ENCODE measurements at regions not wholly inside any gene's neighbourhood (a gene's known extent, or its start where the extent isn't known, plus 50 kb on each side); places are given as distances from the start of the nearest gene placed in this dataset.

GRCh38 chr9:7930613-7931012, 131.0 kb upstream of the DMAC1 start:
- DNase-seq (ENCODE audit: extremely low read depth, low read depth): no peak
- no peak overlapping the region for H3K4me3 ChIP-seq (replicated peaks; ENCODE audit: low read depth, low read length)
- TF ChIP-seq CTCF (IDR thresholded peaks at IDR 0.05; ENCODE audit: low read depth, low read length, missing control alignments): no peak

GRCh38 chr9:7921545-7922197, 122.1 kb upstream of the DMAC1 start:
- H3K4me3 ChIP-seq (replicated peaks; ENCODE audit: low read depth, low read length): no peak overlapping the region
- no peak for DNase-seq (ENCODE audit: extremely low read depth, low read depth)
- TF ChIP-seq CTCF (IDR thresholded peaks at IDR 0.05; ENCODE audit: low read depth, low read length, missing control alignments): no peak

- no peak for DNase-seq (ENCODE audit: extremely low read depth, low read depth)
- no peak for TF ChIP-seq CTCF (IDR thresholded peaks at IDR 0.05; ENCODE audit: low read depth, low read length, missing control alignments)
These were observed 112.5 kb upstream of the DMAC1 start for GRCh38 chr9:7912037-7912535.

GRCh38 chr9:7910426-7911020, 110.9 kb upstream of the DMAC1 start:
- no peak for TF ChIP-seq CTCF (IDR thresholded peaks at IDR 0.05; ENCODE audit: low read depth, low read length, missing control alignments)
- no peak overlapping the region for H3K4me3 ChIP-seq (replicated peaks; ENCODE audit: low read depth, low read length)
- no peak for DNase-seq (ENCODE audit: extremely low read depth, low read depth)

More at GRCh38 chr9:7912037-7912535, 112.5 kb upstream of the DMAC1 start:
- H3K4me3 ChIP-seq (replicated peaks; ENCODE audit: low read depth, low read length): no peak overlapping the region

GRCh38 chr9:7909537-7909936, 110.0 kb upstream of the DMAC1 start:
- no peak for DNase-seq (ENCODE audit: extremely low read depth, low read depth)
- TF ChIP-seq CTCF (IDR thresholded peaks at IDR 0.05; ENCODE audit: low read depth, low read length, missing control alignments): no peak
- H3K4me3 ChIP-seq (replicated peaks; ENCODE audit: low read depth, low read length): no peak overlapping the region

- TF ChIP-seq CTCF (IDR thresholded peaks at IDR 0.05; ENCODE audit: low read depth, low read length, missing control alignments): no peak
- no peak overlapping the region for H3K4me3 ChIP-seq (replicated peaks; ENCODE audit: low read depth, low read length)
- DNase-seq (ENCODE audit: extremely low read depth, low read depth): no peak
These were observed 108.2 kb upstream of the DMAC1 start for GRCh38 chr9:7907551-7908337.

All from HFF-Myc (cell line).